Tibial artery (tissue), 4 donors: ENCODE measurements at regions not wholly inside any gene's neighbourhood (a gene's known extent, or its start where the extent isn't known, plus 50 kb on each side); places are given as distances from the start of the nearest gene placed in this dataset.

Experiments
- DNase-seq, 2 donors: peaks; one replicate each; pipeline ENCODE4 v3.0.0-alpha.2; 2019
- H3K27ac ChIP-seq, 2 donors: fragments of 200-600 bp; sonication (generic) in 1 of 2; 1 replicate in 1 of 2; 2 replicates in 1 of 2; pipeline ENCODE4 v1.5.1; 2018 to 2019; ENCODE audit warnings: mild to moderate bottlenecking in 1 of 2
- H3K27me3 ChIP-seq, 2 donors: fragments of 200-600 bp; sonication (generic) in 1 of 2; one replicate each; pipeline versions ENCODE4 v1.5.1 to v1.6.0; 2016 to 2019
- H3K36me3 ChIP-seq, 3 donors: fragments of 200-600 bp; sonication (generic) in 2 of 3; one replicate each; pipeline ENCODE4 v1.5.1; 2016 to 2019; ENCODE audit warnings: mild to moderate bottlenecking in 2 of 3
- H3K4me1 ChIP-seq, 4 donors: fragments of 200-600 bp; sonication (generic) in 2 of 4; 1 replicate in 3 of 4; 2 replicates in 1 of 4; pipeline ENCODE4 v1.5.1; 2016 to 2019
- H3K4me3 ChIP-seq, 2 donors: fragments of 200-600 bp; sonication (generic) in 1 of 2; 1 replicate in 1 of 2; 2 replicates in 1 of 2; pipeline ENCODE4 v1.5.1; 2018 to 2019; ENCODE audit warnings: mild to moderate bottlenecking in 2 of 2
- H3K9me3 ChIP-seq, 3 donors: fragments of 200-600 bp; sonication (generic) in 1 of 3; one replicate each; pipeline ENCODE4 v1.5.1; 2016 to 2019
- CTCF ChIP-seq, 2 experiments: fragments of 200-600 bp in 1 of 2; fragments of 450-650 bp in 1 of 2; IDR thresholded peaks; one replicate each; pipeline ENCODE4 v1.5.1; 2017 to 2019; ENCODE audit warnings: antibody characterized with exemption in 2 of 2, mild to moderate bottlenecking in 1 of 2, moderate library complexity in 1 of 2
- intact Hi-C: fragments of 100-400 bp; cut with DNase I; formaldehyde crosslinking; loops from one replicate; pipeline ENCODE4 v1.15.0; 2023; ENCODE audit warnings: low total_unique reads

DNA sequence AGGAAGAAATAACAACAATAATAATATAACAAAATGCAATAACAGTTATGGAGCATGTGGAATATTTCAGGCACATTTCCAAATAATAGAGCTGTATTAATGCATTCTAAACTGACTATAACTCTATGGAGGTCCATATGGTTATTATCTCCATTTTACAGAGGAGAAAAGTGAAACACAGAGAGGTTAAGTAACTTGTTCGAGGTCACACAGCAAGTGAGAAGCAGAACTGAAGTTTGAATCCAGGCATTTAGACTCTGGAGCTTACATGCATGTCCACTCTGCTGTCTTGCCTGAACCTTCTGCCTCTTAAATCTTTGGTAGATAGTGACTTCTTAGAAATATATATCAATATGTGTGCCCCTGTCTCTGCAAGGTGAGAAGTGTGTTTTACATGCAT, 350.8 kb downstream of the GADD45G start:
- no peak for DNase-seq
- Histone ChIP-seq H3K36me3 (no peaks in the 10 kb centered on the region), H3K4me1 (peaks cover 0 to 8% (median 7%) of the 10 kb centered on the region in 4 donors), H3K27me3 (no peaks in the 10 kb centered on the region), H3K27ac (no peak overlapping the region), H3K4me3 (no peak overlapping the region), H3K9me3 (no peaks in the 10 kb centered on the region)
- no peak for TF ChIP-seq CTCF (IDR thresholded peaks at IDR 0.05)
- intact Hi-C loops: no loop called here

- no peak for TF ChIP-seq CTCF (IDR thresholded peaks at IDR 0.05)
- no peak overlapping the region for H3K4me3 ChIP-seq
- H3K4me1 ChIP-seq: peaks cover 0 to 8% (median 7%) of the 10 kb centered on the region in 4 donors
- no peaks in the 10 kb centered on the region for H3K36me3 ChIP-seq
- no peaks in the 10 kb centered on the region for H3K27me3 ChIP-seq
- no peak for DNase-seq
- no peak overlapping the region for H3K27ac ChIP-seq
- no peaks in the 10 kb centered on the region for H3K9me3 ChIP-seq
- intact Hi-C loops: no loop called here
Observed at GRCh38 chr9:89956331-89956730, 351.5 kb downstream of the GADD45G start.

DNA sequence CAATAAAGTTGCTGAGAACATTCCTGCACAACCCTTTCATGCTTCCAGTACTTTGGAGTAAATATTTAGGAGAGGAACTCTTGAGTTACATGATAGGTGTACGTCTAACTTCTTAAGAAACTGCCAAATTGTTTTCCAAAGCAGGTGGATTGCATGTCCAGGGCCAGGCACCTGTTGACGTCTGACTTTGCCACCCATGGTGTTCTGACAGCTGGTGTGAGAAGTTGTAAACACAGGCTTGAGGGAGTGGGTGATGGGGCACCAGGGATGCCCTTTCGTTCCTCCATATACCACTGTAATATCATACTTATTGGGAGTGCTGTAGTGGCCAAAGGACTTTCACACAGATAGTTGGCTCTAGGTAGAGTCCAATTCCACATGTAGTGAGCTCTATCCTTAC, 352.1 kb downstream of the GADD45G start:
- Histone ChIP-seq H3K9me3 (no peaks in the 10 kb centered on the region), H3K27me3 (no peaks in the 10 kb centered on the region), H3K4me1 (peaks cover 0 to 13% (median 7%) of the 10 kb centered on the region in 4 donors), H3K27ac (no peak overlapping the region), H3K4me3 (no peak overlapping the region), H3K36me3 (no peaks in the 10 kb centered on the region)
- TF ChIP-seq CTCF (IDR thresholded peaks at IDR 0.05): no peak
- DNase-seq: no peak
- intact Hi-C loops: no loop called here

GRCh38 chr9:89958086-89958485, 353.3 kb downstream of the GADD45G start:
- intact Hi-C loops: no loop called here
- no peak for DNase-seq
- H3K9me3 ChIP-seq: no peaks in the 10 kb centered on the region
- peaks cover 0 to 14% (median 9%) of the 10 kb centered on the region in 4 donors for H3K4me1 ChIP-seq
- no peaks in the 10 kb centered on the region for H3K36me3 ChIP-seq
- H3K27ac ChIP-seq: no peak overlapping the region
- H3K4me3 ChIP-seq: no peak overlapping the region
- TF ChIP-seq CTCF (IDR thresholded peaks at IDR 0.05): no peak
- no peaks in the 10 kb centered on the region for H3K27me3 ChIP-seq

GRCh38 chr9:89961616-89962341, 357.0 kb downstream of the GADD45G start:
- intact Hi-C loops: no loop called here
- Histone ChIP-seq H3K27me3 (no peaks in the 10 kb centered on the region), H3K4me1 (peaks cover 0 to 7% (median 2%) of the 10 kb centered on the region in 4 donors), H3K36me3 (no peaks in the 10 kb centered on the region), H3K4me3 (peak overlapping the region in 1 of 2 donors; percentile 15), H3K9me3 (no peaks in the 10 kb centered on the region), H3K27ac (no peak overlapping the region)
- no peak for DNase-seq
- no peak for TF ChIP-seq CTCF (IDR thresholded peaks at IDR 0.05)
